IPS-NIHi11 (cell line): ENCODE measurements at regions not wholly inside any gene's neighbourhood (a gene's known extent, or its start where the extent isn't known, plus 50 kb on each side); places are given as distances from the start of the nearest gene placed in this dataset.

ENCODE experiments used
- DNase-seq: peaks from one replicate; pipeline ENCODE4 v3.0.0; 2012; ENCODE audit warnings: mixed read lengths, low spot score

DNA sequence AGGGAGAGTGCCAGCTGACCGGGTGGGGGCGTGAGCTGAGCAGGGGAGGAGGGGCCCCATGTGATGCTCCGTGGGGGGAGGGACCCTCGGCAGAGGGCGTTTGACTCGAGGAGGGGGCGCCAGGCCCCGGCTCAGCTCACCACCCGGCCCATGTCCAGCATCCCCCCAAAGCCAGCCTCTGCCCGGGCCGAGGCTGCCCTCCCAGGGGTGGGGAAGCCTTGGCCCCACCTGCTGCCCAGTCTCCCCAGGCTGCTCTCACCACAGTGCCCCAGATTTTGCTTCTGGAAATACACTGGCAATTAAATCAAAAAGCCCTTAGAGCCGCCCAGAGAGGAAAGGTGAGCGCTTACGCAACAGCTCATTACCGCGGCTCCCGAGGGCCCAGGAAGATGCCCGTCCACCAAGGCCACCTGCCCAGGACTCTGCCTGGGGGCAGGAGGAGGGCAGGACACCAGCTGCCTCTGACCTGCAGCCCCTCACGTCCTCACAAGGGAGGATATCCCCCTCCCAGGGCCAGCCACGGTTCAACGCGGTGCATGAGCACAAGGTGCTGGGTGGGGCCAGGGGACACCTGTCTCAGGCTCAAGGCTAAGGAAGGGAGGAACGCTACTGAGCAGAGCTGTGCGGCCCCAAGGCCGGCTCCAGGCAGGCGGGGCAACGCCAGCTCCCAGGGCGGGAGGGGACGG is 70.0 kb upstream of the INPP5A start:
- no peak for DNase-seq

DNA sequence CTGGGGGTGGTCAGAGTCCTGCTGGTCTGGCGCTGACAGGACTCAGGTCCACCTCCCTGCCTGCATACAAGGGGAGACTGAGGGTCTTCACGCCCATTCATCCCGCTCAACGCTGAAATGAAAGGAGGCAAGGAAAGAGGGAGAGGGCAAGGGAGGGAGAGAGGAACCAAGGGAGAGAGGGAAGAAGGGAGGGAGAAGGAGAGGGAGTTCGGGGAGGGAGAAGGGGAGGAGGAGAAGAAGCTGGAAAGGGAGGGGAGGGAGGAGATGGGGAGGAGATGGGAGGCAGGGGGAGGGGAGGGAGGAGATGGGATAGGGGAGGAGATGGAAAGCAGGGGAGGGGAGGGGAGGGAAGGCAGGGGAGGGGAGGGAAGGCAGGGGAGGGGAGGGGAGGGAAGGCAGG is 69.4 kb upstream of the INPP5A start:
- no peak for DNase-seq

DNA sequence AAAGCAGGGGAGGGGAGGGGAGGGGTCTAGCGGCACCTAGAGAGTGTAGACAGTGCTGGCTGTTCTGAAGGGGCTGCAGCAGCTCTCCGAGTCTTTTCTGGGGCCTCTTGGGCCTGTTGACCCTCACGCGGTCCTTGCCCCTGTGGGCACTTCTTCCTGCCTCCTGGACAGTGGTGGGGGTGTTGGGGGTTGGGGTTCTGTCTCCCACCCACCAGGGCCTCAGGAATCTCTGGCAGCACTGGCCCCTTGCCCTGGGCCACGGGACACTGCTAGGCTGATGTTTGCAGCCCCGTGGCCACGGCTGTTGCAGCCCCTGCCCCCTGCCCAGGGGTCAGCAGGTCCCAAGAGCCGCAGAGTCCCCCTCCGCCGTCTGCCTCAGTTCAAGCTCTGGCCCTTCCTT is 68.9 kb upstream of the INPP5A start:
- no peak for DNase-seq

DNA sequence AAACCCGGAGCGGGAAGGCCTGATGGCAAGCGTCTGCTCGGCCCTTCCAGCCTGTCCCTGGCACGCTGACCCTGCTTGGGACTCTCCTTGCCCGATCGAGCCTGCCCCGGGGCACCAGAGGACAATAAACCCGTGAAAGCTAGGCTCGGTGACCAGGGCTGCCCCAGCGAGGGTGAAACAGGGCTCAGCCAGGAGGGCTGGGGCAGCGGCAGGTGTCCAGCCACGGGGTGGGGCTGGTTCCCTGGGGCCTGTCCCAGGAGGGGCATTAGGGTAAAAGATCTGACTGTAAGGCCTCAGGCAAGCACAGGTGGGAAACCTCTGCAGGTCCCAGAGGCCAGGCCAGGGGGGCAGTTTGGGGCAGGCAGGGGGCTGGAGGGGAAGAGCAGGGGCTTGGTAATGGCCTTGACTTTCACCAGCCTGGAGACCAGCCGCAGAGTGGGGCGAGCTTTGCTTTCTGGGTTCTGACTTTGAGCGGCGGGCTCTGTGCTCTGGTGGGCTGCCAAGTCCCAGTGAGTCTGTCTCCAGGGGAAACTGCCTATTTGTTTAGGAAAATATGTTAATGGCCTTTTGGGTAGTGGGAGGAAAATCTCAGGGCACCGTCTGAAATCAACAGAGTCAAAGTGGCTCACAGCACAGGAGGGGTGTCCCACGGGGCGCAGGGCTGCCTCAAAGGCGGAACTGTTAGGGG is 68.2 kb upstream of the INPP5A start:
- DNase-seq = no peak

DNA sequence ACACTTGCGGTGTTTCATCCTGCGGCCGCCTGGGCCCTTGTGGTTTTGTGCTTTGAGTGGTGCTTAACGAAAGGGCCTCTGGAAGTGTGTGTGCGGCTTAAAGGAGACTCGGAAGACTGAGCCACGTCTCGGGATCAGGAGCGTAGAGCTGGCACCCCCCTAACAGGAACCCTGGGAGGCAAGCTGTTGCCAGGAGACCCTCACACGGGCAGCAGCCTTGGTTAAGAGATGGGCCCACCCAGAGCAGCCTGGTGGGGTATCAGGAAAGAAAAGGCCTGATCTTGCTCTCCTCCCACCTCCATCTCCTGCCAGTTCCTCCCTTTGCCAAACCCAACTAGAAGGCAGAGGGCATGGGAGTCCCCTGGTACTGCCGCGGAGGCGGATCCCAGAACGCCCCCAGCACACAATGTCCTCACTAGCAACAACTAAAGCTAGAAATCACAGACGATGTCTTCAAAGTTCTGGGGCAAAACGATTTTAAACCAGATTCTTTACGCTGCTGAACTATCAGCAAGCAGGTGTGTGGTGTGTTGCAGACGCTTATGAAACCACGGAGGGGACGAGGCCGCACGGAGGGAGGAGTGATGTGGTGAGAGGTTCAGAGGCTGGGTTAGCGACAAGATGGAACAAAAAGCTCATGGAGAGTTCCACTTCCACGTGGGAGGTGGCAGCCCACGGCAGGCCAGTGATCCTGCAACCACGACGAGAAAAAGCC is 67.0 kb upstream of the INPP5A start:
- no peak for DNase-seq

DNA sequence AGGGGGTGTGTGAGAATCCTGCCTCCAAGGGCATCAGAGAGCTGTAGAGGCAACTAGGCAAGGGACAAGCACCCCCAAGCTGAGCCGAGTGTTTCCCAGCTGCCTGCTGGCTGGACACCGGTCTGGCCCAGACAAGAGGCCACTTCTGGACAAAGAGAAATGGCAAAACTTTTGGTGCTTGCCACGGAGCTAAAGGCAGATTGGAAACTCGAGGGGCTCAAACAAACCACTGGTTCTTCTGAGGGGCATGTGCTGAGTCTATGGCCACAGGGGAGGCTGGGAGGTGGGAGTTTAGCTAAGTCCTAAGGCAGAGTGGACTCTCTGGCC is 66.5 kb upstream of the INPP5A start:
- DNase-seq = no peak

DNA sequence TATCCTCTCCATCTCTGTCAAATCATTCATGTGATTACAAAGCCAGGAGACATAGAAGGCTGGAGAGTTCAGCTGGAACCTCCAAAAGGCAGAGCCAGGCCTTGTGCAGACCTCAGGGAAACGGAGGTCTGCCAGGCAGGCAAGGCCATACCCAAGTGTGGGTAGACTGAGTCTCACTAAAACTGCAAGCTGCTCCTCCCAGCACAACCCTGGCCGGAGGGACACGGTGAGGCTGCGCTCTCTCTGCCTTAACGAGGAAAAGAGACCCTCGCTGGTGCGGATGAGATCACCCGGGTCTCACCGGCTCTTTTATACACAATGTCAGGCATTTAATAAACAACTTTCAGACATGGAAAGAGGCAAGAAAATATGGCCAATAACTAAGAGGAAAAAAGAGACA is 66.1 kb upstream of the INPP5A start:
- DNase-seq = no peak

DNA sequence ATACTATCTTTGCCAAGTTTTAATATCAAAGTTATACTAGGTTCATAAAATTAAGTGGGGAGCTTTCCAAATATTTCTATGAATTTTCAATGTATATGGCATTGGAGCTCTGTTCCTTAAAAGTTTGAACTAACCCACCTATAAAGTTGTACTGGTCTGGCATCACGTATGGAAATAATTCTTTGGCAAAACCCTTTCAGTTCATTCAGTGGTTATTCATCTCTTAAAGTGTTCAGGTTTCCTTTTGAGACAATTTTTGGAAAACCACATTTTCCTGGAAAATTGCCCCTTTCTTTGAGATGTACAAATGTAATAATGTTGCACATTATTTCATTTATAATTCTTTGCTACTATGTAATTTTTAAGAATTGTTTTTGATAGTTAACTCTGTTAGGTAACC is 62.5 kb upstream of the INPP5A start:
- no peak for DNase-seq

DNA sequence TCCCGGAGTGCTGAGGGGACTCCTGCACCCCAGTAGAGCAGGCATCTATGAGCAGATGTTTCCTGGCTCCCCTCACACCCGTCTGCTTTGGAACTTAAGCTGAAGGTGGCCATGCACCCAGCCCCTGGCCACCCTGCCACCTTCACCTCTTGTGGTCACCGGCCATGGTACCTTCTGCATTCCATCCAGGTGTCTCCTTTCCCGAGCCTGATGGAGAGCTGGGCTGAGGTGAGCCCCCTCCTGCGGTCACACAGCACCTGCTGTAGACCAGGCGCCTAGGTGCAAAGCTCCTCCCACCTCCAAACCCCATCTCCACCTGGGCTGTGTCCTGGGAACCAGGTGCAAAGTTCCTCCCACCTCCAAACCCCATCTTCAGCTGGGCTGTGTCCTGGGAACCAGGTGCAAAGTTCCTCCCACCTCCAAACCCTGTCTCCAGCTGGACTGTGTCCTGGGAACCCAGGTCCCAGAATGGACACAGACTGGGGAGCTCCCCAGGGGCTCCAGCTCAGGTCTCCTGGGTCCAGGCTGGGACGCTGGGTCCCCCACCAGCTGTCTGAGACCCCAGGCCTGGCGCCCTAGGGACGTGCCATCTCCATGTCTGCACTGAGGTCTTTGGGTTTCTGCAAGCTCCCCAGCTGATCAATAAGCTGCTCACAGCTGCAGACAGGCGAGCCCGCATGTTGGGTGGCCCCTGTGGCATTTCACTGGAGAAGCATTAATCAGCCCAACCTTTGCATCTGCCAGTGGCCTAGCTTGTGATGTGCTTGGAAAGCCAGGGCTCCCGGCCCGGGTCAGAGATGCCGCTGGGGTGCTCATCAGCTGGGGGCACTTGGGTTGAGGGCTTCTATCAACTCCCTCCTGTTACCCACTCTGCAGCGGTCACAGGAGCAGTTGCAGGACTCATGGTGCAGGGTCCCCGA is 61.2 kb upstream of the INPP5A start:
- DNase-seq = no peak

DNA sequence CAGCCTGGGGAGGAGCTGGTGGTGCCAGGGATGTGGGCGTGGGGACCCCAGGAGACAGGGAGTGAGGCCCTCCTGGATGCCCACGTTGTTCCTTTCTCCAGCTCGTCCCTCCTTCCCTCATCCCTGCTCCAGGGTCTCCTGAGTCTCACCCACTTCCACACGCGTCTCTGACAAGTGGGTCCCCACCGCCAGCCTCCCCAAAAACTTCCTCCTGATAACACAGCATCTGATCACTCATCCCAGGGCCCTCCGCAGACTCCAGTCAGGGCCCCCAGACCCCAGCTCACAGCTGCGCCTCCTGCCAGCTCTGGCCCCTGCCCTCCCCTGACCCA is 60.6 kb upstream of the INPP5A start:
- DNase-seq = no peak

DNA sequence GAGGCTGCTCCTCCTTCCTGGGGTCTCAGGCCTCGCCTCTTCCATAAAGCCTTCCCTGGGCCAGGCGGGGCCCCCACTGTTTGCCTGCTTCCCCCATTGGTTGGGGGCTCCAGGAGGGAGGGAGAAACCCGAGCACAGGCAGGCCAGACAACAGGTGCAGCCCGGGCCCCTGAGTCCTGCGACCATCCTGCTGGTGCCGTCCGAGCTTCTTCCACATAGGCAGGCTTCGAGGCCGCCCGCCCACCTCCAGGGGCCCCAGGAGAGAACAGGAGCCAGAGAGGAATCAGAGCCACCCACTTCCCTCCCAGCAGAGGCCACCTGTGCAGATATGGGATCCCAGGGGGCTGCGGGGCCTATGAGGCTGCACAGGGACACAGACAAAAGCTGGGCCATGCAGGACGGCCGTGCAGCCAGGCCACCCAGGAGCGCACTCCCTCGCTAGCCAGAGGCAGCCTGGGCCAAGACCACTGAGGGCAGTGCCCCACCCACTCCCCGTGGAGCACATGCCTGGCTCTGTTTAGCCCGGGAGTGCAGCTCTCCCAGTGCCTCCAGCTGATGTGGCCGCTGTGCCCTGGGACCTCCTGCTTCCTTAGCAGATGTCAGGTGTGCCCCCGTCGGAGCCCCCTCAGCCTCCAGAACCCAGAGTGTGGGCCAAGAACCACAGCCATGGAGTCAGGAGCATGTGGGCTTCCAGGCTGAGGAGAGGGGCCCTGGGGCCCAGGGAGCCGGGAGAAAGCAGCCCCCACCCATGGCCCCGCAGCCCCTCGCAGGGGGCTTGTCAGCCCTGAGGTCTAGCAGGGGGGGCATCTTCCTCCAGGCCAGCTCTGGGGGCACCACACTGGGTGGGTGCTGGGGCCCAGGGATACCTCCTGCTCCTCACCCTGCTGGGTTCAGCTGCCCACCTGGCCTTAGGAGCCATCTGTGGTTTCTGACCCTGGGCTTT is 59.9 kb upstream of the INPP5A start:
- DNase-seq = peak; percentile 75

DNA sequence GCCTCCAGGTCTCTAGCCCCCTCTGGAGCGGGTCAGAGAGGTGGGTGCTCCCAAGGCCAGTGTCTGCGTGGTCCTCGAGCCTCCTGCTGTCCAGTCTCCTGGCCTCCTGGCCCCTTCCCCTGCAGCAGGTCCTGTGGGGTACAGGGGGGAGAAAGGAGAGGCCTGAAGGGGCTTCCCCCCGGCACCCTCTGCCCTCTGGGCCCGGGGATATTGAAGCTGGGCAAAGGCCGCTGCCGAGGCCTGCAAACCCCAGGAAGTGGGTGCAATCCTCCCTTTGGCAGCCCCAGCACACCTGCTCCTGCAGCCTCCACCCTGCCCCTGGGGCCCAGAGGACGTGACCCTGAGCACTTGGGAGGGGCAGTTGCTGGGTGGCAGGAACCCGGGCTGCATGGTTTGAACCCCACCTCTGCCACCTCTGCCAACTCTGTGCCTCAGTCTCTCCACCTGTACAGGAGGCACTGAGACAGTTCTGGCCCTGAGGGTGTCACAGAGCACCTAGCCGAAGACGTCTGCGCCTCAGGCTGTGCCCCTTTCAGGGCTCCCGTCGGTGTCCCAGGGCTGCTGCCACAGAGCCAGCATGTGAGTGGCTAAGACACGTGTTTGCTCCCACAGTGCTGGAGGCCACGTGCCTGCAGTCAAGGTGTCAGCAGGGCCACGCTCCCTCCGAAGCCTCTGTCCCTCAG is 59.1 kb upstream of the INPP5A start:
- DNase-seq = no peak

DNA sequence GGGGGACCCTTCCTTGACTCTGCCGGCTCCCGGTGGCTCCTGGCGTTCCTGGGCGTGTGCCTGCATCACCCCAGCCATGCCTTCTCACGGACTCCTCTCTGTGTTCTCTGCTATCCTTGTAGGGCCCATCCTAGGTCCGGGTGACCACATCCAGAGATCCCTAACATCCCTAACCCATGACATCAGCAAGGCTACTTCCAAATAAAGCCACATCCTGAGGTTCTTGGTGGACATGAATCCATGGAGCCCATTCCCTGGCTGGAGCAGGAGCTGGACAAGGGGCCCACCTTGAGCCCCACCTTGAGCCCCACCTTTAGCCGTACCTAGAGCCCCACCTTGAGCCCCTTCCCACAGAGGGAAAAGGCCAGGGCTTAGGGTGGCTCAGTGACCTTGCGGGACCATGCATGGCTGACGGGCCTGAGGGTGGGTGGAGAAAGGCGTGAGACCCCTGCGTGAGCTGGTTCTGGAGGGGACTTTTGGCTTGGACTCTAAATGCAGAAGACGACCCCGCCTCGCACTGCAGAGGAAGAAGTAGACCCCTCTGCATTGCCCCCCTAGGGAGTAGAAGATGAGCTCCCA is 58.5 kb upstream of the INPP5A start:
- DNase-seq = no peak

DNA sequence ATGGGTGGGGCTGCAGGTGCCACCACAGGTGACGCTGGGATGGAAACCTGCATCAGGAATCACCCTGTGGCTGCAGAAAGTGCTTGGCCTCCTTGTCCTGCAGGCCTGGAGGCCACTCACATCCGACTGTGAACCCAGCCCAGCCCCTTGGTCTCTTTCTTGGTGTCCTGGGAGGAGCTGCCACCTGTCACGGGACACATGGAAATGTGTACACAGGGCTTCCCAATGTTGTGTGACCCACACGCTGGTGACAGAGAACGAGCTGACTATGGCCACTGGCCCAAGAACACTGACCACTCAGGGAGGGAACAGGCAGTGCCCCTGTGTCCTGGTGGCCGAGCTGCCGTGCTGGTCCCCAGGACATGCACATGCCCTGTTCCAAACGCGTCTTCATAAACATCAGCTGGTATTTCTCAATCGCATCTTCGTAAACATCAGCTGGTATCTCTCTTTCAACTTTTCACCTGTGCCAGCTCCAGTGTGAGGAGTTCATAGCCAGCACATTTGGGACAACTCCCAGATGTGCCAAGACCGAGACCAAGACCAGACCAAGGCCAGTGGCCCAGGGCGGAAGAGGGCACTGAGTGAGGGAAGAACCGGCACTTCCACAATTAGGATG is 57.9 kb upstream of the INPP5A start:
- DNase-seq = no peak

DNA sequence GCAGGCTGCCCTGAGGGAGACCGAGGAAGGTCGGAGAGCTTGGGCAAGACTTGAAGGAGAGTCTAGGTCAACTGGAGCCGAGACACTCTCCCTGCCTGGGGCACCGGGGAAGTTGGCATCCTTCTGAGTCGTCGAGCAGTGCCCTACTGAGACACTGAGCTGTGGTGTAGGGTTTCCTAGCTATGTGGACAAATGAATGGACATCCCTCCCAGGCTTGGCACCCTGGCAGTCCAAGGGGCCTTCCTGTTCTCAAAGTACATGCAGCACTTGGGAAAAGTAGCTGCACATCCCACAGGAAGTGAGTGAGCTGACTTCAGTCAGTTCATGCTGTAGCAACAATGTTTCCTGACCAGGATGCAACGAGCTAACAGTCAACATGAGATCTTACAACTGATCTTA is 57.2 kb upstream of the INPP5A start:
- DNase-seq = no peak

DNA sequence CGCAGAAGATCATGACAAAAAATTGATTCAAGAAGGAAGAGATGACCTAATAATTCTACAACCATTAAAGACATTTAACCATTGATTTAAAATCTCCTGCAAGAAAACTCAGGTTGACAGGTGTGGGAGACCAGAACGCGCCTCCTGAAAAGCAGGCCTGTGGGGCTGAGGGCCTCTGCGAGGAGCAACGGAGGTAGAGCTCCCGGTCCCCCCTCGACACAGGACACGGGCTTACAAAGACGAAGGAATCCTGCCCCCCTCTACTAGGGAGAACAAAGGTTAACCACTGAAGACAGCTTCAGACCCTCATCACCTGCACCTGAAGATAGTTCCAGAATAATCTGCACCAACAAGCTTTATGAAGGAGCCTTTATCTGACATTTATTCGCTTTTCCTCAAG is 55.9 kb upstream of the INPP5A start:
- no peak for DNase-seq

DNA sequence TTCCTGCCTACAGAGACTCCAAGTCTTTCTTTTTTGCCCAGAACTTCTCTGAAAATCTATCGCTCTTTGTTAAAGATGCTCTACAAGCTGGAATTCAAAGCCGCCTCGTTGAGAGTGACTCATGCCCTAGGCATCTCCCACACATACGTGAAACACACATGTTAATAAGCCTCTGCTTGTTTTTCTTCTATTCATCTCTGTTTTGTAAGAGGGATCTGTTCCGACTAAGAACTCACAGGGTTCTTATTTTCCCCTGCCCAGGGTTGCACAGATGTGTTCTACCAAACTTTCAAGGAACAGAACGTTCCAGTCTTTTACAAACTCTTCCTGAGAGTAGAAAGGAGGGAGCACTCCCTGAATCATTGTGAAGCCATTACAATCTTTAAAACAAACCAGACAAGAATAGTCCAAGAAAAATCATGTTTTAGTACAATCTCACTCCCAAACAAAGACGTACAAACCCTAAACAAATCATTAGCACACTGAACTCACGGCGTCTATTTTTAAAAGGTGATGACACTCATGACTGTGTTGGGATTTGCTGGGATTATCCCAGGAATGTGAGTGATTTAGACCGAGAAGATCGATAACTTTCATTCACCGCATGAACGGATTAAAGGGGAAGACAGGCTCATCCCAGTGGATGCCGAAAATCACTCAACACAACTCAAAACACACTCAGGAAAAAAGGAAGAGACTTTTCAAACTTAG is 55.3 kb upstream of the INPP5A start:
- DNase-seq = no peak

DNA sequence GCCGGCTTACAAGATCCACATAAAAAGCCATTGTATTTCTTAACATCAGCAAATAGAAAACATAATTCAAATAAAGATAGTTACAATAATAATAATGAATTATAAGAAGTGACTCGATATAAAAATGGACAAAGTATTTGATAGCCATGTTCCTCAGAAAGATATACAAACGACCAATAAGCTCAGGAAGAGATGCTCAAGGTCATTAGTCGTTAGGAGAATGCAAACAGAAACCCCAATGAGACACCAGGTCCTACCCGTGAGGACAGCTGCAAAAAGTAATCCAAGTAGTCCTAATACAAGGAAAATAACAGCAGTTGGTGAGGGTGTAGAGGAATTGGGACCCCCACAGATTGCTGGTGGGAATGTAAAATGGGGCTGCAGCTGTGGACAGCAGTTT is 54.2 kb upstream of the INPP5A start:
- no peak for DNase-seq

DNA sequence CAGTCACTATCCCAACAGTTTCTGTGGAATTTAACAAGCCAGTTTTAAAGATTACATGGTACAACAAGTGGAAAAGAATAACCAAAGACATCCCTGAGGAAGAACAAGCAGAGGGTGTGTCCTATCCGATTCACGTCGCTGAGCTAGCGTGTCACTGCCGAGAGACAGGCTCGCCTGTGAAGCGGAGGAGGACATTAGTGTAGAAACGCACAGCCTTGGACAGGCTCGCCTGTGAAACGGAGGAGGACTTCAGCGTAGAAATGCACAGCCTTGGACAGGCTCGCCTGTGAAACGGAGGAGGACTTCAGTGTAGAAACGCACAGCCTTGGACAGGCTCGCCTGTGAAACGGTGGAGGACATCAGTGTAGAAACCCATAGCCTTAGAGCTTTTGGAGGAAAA is 52.7 kb upstream of the INPP5A start:
- no peak for DNase-seq
